Upper lobe of left lung (tissue), 4 donors: ENCODE measurements at regions not wholly inside any gene's neighbourhood (a gene's known extent, or its start where the extent isn't known, plus 50 kb on each side); places are given as distances from the start of the nearest gene placed in this dataset.

ENCODE experiments used
- CTCF ChIP-seq, 6 experiments: fragments of 450-650 bp in 4 of 6; fragments of 200-600 bp in 2 of 6; sonication (generic) in 2 of 6; IDR thresholded peaks; one replicate each; pipeline ENCODE4 v1.5.1; 2016 to 2019; ENCODE audit warnings: antibody characterized with exemption in 6 of 6
- EP300 ChIP-seq, 4 donors: sonication (generic); formaldehyde crosslinking; IDR thresholded peaks; one replicate each; pipeline ENCODE4 v1.5.1; 2017; ENCODE audit warnings: antibody characterized with exemption in 4 of 4, control low read depth in 2 of 4
- POLR2A ChIP-seq, 4 donors: fragments of 450-650 bp; IDR thresholded peaks; one replicate each; pipeline ENCODE4 v1.5.1; 2016 to 2017; ENCODE audit warnings: antibody characterized with exemption in 4 of 4, mild to moderate bottlenecking in 2 of 4
- POLR2AphosphoS5 ChIP-seq, 2 donors: sonication (generic); formaldehyde crosslinking; IDR thresholded peaks; one replicate each; pipeline ENCODE4 v1.5.1; 2017; ENCODE audit warnings: antibody characterized with exemption in 2 of 2

GRCh38 chr15:95594496-95594895 lies 736.0 kb upstream of the NR2F2 start:
- no peak for TF ChIP-seq CTCF (IDR thresholded peaks at IDR 0.05)
- TF ChIP-seq POLR2AphosphoS5 (IDR thresholded peaks at IDR 0.05) = no peak
- TF ChIP-seq POLR2A (IDR thresholded peaks at IDR 0.05) = no peak
- TF ChIP-seq EP300 (IDR thresholded peaks at IDR 0.05) = no peak
